Activated T-cell treated with anti-CD3 and anti-CD28 coated beads for 4 hours (primary cell): ENCODE measurements at regions not wholly inside any gene's neighbourhood (a gene's known extent, or its start where the extent isn't known, plus 50 kb on each side); places are given as distances from the start of the nearest gene placed in this dataset.
"Not testable (repeated sequence)": the region's sequence is repeated elsewhere in the genome, so short reads cannot be mapped to it uniquely, and the experiment has no call there.

ENCODE experiments used
- DNase-seq: peaks from one replicate; pipeline ENCODE4 v3.0.0-alpha.2; 2020

GRCh38 chr3:187473778-187474406 is 105.7 kb downstream of the RTP4 start:
- no peak for DNase-seq

GRCh38 chr3:187466306-187466705 is 98.1 kb downstream of the RTP4 start:
- DNase-seq = not testable (repeated sequence)

DNA sequence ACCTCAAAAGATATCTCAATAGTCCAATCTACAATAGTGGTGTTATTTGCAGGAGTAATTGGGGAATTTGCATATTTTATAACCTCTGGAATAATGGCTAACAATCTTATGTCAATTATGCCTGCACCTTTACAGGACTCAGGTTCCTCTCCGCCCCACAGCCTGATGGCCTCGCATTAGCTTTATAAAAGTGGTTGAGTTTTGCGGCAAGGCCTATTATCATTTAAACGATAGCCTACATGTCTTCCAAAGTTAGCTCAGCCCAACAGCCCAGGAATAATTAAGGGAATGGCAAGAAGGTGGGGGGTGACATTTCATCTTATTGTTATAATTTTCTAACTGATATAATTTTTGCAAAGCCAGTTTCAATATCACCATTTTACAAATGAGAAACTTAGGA is 97.3 kb downstream of the RTP4 start:
- DNase-seq = no peak

DNA sequence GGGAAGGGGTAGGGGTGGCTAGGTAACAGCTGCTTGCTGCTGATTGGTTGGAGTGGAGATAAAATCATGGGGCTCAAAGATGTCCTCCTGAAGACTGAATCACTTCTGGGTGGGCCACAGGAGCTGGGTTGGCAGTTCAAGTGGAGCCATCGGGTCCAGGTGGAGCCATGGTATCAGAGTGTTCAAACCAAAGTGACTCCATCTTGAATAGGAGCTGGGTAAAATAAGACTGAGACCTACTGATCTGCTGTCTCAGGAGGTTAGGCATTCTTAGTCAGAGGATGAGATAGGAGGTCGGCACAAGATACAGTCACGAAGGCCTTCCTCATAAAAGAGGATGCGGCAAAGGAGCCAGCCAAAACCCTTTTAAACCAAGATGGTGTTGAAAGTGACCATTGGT is 96.5 kb downstream of the RTP4 start:
- no peak for DNase-seq

- no peak for DNase-seq
Observed at GRCh38 chr3:187458921-187459320, 90.7 kb downstream of the RTP4 start.

DNA sequence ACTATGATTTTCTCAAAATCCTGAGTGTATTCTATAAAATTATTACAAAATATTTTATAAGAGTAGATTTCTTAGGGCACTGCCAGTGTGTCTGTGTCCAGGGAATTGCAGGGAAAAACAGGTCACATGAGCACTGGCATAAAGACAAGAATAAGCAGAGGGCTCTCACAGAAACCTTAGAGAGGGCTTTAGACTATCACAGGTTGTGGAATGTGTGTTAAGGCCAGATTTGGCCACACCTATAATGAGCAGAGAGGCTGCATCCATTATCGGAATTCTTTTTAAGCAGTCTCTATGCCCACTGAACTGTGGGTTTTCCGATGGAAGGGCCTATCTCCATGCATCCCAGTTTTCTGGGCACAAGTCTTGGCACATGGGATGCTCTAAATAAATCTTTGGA is 90.2 kb downstream of the RTP4 start:
- DNase-seq = no peak

- DNase-seq = no peak
Observed at GRCh38 chr3:187456250-187456649, 88.1 kb downstream of the RTP4 start.

DNA sequence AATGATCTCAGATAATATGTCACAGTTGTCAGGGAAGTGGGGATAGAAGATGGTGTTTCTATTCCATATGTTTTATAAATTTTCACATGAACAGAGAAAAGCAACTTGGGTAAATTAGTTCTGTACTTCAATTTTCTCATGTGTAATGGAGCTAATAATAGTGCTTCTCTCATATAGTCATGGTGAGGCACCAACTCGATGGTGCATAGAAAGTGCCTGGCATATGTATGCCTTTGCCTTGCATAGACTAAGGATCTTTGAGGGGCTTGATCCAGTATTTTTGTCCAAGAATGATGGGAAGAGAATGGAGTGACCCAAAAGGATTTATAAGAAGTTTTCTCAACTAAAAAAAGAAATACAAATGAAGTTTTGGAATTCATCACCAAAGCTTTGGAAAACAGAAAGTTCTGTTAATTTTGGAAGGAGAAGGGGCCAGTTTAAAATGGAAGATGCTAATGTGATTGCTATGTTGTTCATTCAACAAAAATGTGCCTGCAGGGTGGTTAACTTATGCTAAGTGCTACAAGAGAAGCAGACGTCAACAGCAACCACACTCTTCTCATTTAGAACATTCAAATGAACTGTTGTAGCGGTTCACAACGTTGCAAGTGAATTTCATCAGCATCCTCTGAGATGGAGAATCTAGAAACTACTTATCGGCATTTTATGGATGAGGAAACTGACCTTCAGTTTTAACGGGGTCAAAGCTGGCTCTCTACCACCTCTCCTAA is 86.1 kb downstream of the RTP4 start:
- no peak for DNase-seq

- DNase-seq = no peak
Observed at GRCh38 chr3:187450431-187451190, 82.4 kb downstream of the RTP4 start.

- no peak for DNase-seq
Observed at GRCh38 chr3:187448674-187449073, 80.5 kb downstream of the RTP4 start.

DNA sequence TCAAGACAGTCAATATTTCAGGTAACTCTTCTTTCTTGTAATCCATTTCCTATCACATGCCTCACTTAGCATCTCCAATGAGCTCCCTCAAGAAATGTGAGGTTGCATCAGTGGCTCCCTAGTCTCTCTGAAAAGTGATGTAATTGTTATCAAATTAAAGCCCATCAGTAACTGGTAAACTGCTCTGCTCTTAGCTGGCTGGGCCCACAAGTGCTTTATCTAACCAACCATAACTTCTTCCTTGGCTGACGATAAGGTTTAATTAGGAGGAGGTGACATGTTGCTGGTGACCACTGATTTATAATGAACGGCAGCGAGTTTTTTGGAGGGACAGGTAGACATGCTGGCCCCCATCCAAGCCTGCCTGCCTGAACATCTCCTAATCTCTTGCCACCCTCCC is 79.6 kb downstream of the RTP4 start:
- no peak for DNase-seq

GRCh38 chr3:187445356-187445755 is 77.2 kb downstream of the RTP4 start:
- no peak for DNase-seq

DNA sequence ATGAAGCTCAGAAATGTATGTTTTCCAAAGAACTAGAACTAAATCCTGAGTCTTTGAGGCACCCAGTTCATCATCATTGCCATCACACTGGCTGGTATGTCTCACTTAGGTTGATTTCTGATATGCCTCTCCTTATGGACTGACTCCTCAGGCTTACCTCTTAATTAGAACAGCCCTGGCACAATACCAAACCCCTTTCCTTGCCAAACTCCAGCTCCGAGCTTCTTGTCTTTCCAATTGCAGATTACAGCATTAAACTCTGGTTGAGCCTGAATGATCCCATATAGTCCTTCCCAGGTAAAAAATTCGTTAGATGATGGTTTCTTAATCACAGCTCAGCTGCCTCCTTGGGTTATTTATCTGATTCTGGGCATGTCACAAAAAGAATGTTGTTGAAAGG is 66.3 kb downstream of the RTP4 start:
- no peak for DNase-seq

- DNase-seq = no peak
Observed at GRCh38 chr3:187430576-187430975, 62.4 kb downstream of the RTP4 start.
